ENCODE measurements at regions not wholly inside any gene's neighbourhood (a gene's known extent, or its start where the extent isn't known, plus 50 kb on each side); places are given as distances from the start of the nearest gene placed in this dataset.
A peak's percentile ranks its signal among the peaks of the same experiment; 100 is the strongest.

- TF ChIP-seq CTCF (IDR thresholded peaks at IDR 0.05) (peak in 4 of 6 experiments; percentile 24 to 47 (median 42)), POLR2A (IDR thresholded peaks at IDR 0.05) (peak; percentile 68 to 80)
Observed at GRCh38 chr4:118591339-118592046, 93.7 kb upstream of the METTL14 start.
